KOPT-K1 (cell line): ENCODE measurements at regions not wholly inside any gene's neighbourhood (a gene's known extent, or its start where the extent isn't known, plus 50 kb on each side); places are given as distances from the start of the nearest gene placed in this dataset.
"Not testable (repeated sequence)": the region's sequence is repeated elsewhere in the genome, so short reads cannot be mapped to it uniquely, and the experiment has no call there.

ENCODE experiments used
- H3K27ac ChIP-seq: fragments of 200-600 bp; sonication (generic); 2 replicates; pipeline ENCODE4 v1.5.1; 2016; ENCODE audit warnings: antibody characterized with exemption, mild to moderate bottlenecking, low read depth, low read length; ENCODE audit not compliant: poor library complexity, severe bottlenecking
- H3K36me3 ChIP-seq: fragments of 200-600 bp; sonication (generic); 2 replicates; pipeline ENCODE4 v1.5.1; 2017; ENCODE audit warnings: antibody characterized with exemption, mild to moderate bottlenecking, low read length, moderate library complexity; ENCODE audit not compliant: insufficient read depth
- H3K9me3 ChIP-seq: fragments of 200-600 bp; sonication (generic); 2 replicates; pipeline ENCODE4 v1.5.1; 2017; ENCODE audit warnings: antibody characterized with exemption, low read length, mild to moderate bottlenecking; ENCODE audit not compliant: insufficient read depth, poor library complexity, severe bottlenecking

GRCh38 chr5:168135897-168136296 is 155.5 kb upstream of the WWC1 start:
- no peak overlapping the region for H3K27ac ChIP-seq
- no peaks in the 10 kb centered on the region for H3K36me3 ChIP-seq
- H3K9me3 ChIP-seq = no peaks in the 10 kb centered on the region

- Histone ChIP-seq H3K27ac (no peak overlapping the region), H3K9me3 (no peaks in the 10 kb centered on the region), H3K36me3 (no peaks in the 10 kb centered on the region)
Measured at GRCh38 chr5:168136340-168136739, 155.1 kb upstream of the WWC1 start.

GRCh38 chr5:168137265-168137664 is 154.2 kb upstream of the WWC1 start:
- Histone ChIP-seq H3K9me3 (no peaks in the 10 kb centered on the region), H3K27ac (no peak overlapping the region), H3K36me3 (no peaks in the 10 kb centered on the region)

- Histone ChIP-seq H3K36me3 (no peaks in the 10 kb centered on the region), H3K27ac (no peak overlapping the region), H3K9me3 (no peaks in the 10 kb centered on the region)
Measured at GRCh38 chr5:168140241-168140640, 151.2 kb upstream of the WWC1 start.

GRCh38 chr5:168142402-168142801 is 149.0 kb upstream of the WWC1 start:
- no peaks in the 10 kb centered on the region for H3K9me3 ChIP-seq
- H3K36me3 ChIP-seq = no peaks in the 10 kb centered on the region
- no peak overlapping the region for H3K27ac ChIP-seq

GRCh38 chr5:168143521-168143920 is 147.9 kb upstream of the WWC1 start:
- not testable (repeated sequence) for H3K9me3 ChIP-seq, H3K27ac ChIP-seq, H3K36me3 ChIP-seq

GRCh38 chr5:168147106-168147505 is 144.3 kb upstream of the WWC1 start:
- Histone ChIP-seq H3K9me3 (no peaks in the 10 kb centered on the region), H3K27ac (no peak overlapping the region), H3K36me3 (no peaks in the 10 kb centered on the region)

- no peaks in the 10 kb centered on the region for H3K9me3 ChIP-seq
- H3K36me3 ChIP-seq = no peaks in the 10 kb centered on the region
- H3K27ac ChIP-seq = no peak overlapping the region
Measured at GRCh38 chr5:168147568-168148360, 143.7 kb upstream of the WWC1 start.

- Histone ChIP-seq H3K36me3 (no peaks in the 10 kb centered on the region), H3K27ac (no peak overlapping the region), H3K9me3 (no peaks in the 10 kb centered on the region)
Measured at GRCh38 chr5:168151041-168151440, 140.4 kb upstream of the WWC1 start.

- Histone ChIP-seq H3K9me3 (no peaks in the 10 kb centered on the region), H3K27ac (no peak overlapping the region), H3K36me3 (no peaks in the 10 kb centered on the region)
Measured at GRCh38 chr5:168152660-168153059, 138.8 kb upstream of the WWC1 start.

GRCh38 chr5:168153263-168153875 is 138.1 kb upstream of the WWC1 start:
- no peak overlapping the region for H3K27ac ChIP-seq
- H3K9me3 ChIP-seq = no peaks in the 10 kb centered on the region
- H3K36me3 ChIP-seq = no peaks in the 10 kb centered on the region

GRCh38 chr5:168153876-168154270 is 137.6 kb upstream of the WWC1 start:
- H3K27ac ChIP-seq = no peak overlapping the region
- no peaks in the 10 kb centered on the region for H3K36me3 ChIP-seq
- no peaks in the 10 kb centered on the region for H3K9me3 ChIP-seq

GRCh38 chr5:168155585-168155984 is 135.9 kb upstream of the WWC1 start:
- no peaks in the 10 kb centered on the region for H3K36me3 ChIP-seq
- H3K9me3 ChIP-seq = no peaks in the 10 kb centered on the region
- no peak overlapping the region for H3K27ac ChIP-seq

GRCh38 chr5:168156170-168156569 is 135.3 kb upstream of the WWC1 start:
- Histone ChIP-seq H3K36me3 (no peaks in the 10 kb centered on the region), H3K9me3 (no peaks in the 10 kb centered on the region), H3K27ac (no peak overlapping the region)

- H3K9me3 ChIP-seq = no peaks in the 10 kb centered on the region
- no peaks in the 10 kb centered on the region for H3K36me3 ChIP-seq
- no peak overlapping the region for H3K27ac ChIP-seq
Measured at GRCh38 chr5:168157141-168157540, 134.3 kb upstream of the WWC1 start.

GRCh38 chr5:168159425-168159824 is 132.0 kb upstream of the WWC1 start:
- no peaks in the 10 kb centered on the region for H3K9me3 ChIP-seq
- no peaks in the 10 kb centered on the region for H3K36me3 ChIP-seq
- H3K27ac ChIP-seq = no peak overlapping the region
